HG03139 (cell line): ENCODE measurements at regions not wholly inside any gene's neighbourhood (a gene's known extent, or its start where the extent isn't known, plus 50 kb on each side); places are given as distances from the start of the nearest gene placed in this dataset.

Experiments used
- ATAC-seq: cut with Tn5 transposase; IDR thresholded peaks from one replicate; pipeline ENCODE4 v1.9.1; 2021; ENCODE audit not compliant: unreplicated experiment

DNA sequence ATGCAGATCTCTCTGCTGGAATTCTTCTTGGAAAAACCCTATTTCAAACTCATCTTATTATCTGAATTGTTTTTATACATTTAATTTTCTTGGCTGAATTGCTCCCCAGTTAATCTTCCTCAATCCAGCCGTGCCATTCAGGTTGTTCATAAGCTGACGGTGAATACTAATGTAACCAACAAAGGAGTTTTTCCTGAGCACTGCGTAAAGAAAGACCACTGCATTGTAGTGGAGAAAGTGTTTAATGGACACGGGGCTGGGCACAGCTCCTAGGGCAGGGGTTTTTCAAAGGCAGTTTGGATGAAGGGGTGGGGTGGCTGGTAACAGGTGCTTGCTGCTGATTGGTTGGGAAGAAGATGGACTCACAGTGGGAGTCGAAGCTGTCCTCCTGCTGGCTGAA, 820.3 kb downstream of the ADGRL2 start:
- no peak for ATAC-seq

DNA sequence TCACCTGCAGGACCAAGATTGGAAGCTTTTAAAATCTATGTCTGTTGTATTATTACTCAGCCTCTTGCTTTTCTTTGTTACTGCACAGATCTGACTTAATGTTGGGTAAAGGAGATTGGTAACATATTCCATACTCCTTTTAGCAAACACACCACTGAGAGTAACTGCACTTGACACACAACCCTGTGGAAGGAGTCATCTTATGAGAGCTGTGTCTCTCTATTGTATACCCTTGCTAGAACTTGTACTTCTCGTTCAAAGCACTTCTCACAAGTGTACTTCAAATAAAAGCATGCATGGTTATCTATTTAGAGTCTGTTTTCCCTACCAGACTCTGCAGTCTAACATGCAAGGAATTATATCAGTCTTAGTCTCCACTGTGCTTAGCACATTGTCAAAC, 813.4 kb downstream of the ADGRL2 start:
- ATAC-seq = no peak

DNA sequence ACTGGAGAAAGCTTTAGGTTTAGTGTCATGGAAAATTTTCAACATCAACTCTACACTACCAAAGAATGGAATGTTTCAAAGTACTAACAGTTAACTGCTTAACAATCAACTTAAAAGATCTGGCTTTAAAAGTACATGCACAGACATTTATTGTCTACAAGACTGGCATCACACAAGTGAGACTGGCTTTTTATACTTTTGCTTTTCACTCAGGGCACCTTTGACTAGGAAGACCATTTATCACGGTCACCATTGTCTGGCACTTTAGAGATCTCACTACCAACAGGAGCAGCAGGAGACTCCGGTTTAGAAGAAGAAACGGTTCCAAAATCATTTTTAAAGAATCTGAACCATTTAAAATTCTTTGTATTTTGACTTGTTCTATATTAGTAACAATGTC, 812.3 kb downstream of the ADGRL2 start:
- no peak for ATAC-seq

DNA sequence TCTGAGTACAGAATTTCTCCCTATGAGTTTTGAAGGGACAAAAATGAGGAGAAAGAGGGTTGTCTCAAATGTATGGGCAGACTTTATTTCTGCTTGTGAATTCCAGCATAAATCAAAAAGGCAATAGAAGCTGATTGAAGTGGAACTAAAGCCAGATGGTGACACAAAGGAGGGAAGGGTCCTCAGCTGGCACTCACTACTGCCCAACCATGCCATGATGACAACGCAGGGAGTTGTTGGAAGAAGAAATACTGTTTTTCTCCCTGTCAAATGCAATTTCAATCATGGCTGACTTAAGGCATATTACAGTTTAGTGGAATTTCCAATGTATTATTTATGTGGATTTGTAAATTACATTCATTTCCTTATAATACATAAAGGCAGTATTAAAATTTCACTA, 805.8 kb downstream of the ADGRL2 start:
- no peak for ATAC-seq

DNA sequence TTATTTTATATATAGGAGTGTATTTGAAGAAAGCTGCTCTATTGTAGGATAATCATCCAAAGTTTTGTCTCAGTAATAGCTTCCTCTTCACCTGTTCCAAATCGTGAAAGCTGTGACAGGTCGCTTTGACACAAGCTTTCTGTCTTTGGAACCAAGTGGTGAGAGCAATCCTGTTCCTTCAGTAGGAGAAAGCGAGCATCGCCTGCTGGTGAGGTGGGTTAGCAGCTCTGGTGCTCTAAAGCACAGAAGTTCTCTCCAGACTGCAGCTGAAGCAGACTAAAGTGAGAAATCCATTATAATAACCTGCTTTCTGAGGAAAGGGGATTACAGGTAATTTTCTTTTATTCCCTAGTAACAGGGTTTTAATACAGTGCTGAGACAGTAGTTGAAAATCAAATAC, 803.8 kb downstream of the ADGRL2 start:
- ATAC-seq = no peak

DNA sequence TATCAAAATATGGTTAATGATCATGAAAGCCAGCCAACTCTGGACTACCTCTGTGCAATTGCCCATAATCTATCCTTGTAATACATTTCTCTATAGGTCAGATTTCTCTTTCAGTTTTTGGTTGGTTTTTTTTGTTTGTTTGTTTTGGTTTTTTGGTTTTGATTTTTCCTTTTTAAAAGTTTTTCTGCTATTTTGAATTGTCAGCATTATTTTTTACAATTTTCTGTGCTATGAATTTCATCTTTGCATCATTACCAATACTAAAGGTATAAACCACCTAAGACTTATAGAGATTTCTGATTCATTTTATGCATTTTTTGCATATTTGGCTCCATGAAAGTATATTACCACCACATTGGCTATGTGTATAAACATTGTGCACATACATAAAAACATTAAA, 799.6 kb downstream of the ADGRL2 start:
- no peak for ATAC-seq

DNA sequence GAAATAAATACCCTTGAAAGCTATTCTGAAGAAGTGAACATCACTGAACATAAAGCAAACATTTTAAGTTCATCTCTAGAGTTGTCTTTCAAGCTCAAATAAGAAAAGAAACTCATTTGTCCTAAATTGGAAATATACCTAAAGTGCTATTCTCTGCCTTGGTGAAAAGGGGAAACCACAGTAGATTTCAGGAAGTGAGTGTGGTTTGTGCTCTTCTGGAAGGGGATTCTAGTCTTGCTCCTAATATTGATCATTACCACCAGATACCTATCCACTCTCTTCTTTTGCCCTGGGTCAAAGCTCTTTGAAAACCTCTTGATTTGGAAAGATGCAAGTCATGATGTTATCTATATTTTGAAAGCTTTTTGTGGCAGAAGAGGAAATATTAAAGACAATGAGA, 798.1 kb downstream of the ADGRL2 start:
- no peak for ATAC-seq

DNA sequence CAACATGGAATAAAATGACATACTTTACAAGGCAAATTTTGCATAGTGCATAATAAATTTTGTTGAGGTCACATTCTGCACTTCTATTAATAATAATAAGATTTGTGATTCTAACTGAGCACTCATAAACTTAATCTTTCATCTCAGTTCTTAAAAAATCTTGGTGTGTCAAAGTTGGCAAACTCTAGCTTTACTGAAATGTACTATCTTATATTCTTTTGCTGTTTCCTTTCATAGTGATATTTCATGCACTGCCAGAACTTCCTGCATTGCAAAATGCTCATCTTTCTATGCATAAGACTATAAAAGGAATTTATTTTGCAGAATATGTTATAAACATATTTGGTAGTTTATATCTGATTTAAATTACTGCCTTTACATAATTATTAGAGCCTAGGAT, 797.6 kb downstream of the ADGRL2 start:
- ATAC-seq = no peak

DNA sequence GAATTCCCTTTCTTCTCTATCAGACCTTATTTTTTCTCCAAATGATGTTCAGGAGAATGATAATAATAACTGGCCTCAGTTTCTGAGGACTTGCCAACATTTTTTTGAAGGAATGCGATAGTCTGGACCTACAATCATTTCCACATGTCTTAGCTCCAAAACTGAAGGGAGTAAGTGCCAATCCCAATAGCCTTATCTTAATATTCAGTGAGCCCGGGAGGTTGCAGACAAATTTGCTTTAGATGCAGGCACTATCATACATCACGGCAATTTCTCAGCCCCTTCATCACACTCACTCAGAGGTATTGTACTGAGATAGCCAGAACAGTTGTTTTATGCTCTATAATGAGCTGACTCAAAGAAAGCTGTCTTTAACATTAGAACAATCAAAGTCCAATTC, 796.9 kb downstream of the ADGRL2 start:
- no peak for ATAC-seq

DNA sequence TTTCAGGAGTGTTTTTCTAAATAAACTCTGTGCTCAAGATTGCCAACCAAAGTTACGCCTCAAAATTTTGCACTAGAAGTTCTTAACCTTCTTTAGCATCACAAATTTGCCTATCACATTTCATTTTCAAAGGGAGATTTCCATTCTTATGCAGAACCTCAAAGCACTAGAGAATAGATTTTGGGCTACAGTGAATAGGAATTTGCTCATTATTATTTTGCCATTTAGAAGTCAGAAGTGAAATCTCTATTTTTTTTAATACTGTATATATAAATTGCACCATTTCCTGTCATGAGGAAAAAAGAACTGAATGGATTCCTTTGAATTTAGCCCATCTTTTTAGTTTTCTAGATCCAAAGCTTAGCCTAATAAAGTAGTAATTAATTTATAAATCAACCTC, 796.4 kb downstream of the ADGRL2 start:
- ATAC-seq = no peak

DNA sequence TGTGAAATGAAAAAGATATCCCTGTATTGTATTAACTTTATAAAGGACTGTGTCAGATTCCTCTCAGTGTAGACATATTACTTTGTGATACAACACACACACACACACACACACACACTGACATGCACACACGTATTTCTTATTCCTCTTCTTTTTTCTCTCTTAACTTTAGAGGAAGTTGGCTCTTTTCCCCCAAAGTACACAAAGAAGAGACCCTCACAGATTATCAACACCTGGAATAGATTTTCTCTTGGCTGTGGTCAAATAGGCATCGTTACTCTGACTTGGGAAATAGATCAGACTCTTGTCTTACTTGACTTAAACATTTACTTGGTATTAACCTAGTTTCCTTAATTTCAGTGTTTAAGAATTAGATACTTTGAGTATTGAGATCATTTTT, 792.8 kb downstream of the ADGRL2 start:
- no peak for ATAC-seq

DNA sequence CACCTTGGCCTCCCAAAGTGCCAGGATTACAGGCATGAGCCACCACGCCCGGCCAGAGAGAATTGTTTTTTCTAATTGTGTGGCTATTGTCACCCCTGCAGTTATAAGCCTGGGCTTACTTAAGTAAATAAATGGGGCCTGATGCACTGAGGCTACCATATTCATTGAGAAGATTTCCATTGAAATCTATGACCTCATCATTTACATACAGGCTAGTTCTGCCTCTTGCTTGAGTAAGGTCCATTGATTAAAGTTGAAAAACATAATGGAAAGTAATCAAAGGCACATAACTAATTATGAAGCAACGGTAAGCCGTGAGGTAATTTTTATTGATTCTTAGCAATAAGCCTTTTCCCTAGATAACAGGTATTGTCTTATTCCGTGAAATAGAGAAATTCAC, 788.9 kb downstream of the ADGRL2 start:
- ATAC-seq = no peak

DNA sequence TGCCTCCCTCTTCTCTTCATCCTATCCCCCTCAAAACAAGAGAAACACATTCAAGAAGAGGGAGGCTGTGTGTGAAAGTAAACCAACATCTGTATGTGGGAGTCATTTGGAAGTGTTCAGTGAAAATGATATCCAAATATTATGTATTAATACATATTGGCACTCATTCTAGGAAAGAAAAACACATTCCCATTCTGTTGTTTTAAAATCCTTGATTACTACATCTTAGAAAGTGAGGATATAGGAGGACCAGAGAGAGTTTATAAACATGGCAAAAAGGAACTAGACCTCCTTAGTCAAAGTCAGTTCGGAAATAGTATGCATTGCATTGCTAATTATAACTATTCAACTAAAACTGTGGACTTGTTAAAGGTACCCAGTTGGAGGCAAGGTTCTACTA, 786.6 kb downstream of the ADGRL2 start:
- ATAC-seq = no peak

DNA sequence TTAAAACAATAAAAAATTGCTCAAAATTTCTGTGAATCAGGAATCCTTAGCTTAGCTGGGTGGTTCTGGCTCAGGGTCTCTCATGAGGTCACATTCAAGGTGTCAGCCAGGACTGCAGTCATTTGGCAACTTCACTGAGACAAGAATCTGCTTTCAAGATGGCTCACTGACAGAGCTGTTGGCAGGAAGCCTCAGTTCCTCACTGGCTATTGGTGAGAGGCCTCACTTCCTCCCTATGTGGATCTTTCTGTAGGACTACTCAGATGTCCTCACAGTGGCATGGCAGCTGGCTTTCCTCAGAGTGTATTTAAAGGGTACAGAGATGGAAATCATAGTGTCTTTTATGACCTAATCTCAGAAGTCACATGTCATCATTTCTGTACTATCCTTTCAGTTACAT, 785.7 kb downstream of the ADGRL2 start:
- no peak for ATAC-seq

DNA sequence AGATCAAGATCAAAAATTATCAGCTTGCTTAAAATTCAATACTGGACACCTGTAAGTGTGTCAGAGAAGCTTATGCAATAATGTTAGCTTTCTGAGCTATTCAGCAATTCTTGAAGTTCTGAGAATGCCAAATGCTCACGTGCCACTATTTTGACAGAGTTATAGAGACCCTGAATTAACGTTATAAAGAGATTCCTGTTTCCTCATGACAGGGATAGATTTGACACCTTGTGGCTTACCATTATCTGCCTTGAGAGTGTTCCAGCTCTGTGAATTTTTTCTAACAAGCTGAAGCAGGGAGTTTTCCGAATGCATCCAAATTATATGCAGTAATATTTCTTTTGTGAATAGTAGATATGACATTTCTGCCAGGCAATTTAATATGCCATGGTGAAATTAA, 781.6 kb downstream of the ADGRL2 start:
- ATAC-seq = no peak

DNA sequence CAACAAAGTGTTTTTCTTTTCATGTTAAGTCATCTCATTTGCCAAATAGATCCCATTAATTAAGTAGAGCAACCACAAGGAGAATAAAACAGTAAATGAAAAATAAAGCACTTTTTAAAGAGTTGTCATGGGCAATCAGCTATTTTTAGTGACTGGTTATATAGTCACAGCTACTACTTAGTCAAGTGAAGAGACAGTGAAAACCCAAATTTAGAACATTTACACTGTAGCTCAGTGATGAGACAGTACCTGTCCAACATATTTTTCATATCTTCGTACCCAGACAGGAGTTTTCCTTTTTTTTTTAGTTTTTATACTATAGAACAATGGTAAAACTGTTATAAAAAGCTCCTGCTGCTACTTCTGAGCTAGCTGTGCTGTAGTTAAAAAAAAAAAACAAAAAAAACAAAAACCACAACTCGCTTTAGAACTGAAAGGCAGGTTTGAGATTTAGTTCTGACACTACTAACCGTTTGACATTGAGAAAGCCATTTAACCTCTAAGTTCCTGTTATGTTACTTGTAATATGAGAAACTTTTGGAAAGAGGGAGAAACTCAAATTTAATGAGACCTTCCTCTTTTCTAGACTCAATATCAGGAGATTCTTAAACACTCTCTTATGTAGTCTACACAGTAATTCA, 777.5 kb downstream of the ADGRL2 start:
- no peak for ATAC-seq

DNA sequence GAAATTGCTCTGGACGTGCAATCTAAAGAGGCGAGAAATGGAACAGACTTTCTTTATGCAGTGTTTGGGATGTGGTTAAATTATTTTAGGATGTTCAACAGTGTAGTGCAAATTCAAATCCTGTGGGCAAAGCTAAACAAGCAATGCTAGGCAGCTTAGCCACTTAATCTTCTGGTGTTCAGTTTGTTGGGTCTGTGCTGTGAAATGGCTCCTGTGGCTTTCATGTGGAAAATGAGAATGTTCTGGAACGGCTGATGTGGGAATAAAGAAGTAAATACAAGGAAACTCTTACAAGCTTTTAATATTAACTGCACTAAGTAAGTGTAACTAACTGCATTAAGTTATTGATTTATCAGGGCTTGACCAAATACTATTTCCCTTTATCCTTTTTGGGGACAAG, 766.6 kb downstream of the ADGRL2 start:
- no peak for ATAC-seq

DNA sequence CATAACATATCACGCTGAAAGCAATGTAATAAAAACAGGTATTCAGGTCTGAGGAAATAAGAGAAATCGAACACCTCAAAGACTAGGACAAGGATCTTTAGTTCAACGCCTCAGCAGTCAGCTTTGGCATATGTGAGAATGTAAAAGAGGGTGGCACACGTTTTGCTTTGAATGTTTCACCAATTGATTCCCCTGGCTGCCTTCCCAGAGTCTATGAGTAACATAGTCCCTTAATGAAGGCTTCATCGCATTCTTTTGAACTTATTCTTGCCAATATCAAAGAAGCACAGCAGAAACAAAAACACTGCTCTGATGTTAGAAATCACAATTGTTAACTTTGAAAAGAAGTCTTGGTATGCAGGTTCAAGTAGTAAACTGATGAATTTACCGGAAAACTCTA, 764.8 kb downstream of the ADGRL2 start:
- no peak for ATAC-seq

DNA sequence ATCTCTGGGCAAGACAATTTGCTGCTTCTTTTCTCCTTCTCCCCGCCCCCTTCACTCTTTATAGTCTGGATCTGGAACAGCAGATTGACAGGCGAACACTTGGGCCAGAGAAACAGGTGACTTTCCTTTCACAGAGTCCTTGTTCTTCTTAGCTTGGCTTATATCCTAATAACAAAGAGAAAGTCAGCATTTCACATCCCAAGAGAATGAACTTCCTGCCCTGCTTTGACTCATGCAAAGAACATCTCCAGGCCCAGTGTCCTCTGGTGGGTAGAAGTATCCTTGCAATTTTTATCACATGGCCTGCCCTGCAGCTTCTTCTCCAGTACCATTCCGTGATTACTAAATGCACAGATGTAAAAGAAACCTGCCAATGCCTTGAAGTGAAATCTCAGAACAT, 764.4 kb downstream of the ADGRL2 start:
- no peak for ATAC-seq

DNA sequence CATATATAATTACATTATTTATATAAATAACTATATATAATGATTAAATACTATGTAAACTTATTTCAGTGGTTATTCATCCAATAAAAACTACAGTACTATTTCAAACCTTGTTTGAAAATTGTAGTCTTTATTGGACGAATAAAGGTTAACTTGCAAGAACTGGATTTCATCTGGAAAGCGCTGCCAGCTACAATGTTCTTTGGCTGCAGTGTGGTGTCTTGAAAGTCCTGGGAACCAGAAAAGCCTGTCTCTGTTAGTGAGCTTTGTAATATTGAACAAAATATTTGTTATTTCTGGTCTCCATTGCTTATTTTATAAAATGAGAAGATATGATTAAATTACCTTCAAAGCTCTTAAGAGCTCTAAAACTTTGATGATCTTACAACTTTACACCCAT, 763.6 kb downstream of the ADGRL2 start:
- ATAC-seq = no peak

DNA sequence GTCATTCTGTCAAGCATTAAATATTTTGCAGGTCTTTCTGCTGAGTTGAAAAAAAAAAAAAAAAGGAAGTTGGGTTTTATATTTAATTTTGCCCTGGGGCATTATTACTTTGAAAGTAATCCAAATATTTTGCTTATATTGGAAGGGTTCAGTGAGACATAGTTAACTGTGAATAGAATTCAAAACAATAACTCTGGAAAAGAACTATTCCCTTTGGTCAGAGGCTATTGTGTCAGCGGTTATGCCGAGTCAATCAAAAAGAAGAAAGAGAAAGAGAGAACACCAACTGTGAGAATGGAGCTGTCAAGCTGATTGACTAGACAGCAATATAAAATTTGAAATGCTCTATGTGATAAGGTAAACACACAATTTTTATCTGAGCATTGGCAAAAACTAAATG, 761.7 kb downstream of the ADGRL2 start:
- ATAC-seq = no peak

DNA sequence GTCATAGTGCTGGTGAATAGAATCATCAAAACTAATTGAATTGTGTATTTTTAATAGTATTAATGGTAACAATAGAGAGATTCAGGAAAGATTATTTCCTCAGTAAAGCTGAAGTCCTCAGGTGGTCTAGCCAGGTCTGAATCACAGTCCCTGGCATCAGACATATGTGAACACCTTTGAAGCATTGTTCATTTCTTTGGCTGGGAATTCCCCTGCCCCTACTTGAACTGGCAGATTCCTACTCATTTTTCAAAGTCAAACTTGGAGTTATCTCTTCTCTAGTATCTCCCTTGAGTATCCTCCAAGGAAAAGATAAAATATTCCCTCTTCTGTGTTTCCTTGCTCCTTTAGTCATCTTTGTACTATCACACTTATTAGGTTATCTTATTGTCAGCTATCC, 759.8 kb downstream of the ADGRL2 start:
- no peak for ATAC-seq

DNA sequence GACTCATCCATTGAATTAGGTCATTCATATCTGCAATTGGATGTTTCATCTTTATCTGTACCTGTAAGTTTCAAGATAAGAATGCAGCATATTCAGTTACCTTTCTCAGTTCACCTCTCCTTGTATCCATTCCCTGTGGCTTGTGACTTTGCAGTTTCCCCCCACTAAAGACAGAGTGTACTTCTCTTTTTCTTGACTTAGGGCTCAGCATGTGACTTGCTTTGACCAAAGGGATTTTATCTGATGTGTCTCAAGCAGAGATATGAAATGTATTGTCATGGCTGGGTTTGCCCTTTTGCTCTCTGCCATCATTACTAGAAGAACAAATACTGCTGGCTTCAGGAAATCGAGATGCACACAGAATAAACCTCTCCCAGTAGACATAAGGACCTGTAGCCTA, 754.8 kb downstream of the ADGRL2 start:
- ATAC-seq = no peak

DNA sequence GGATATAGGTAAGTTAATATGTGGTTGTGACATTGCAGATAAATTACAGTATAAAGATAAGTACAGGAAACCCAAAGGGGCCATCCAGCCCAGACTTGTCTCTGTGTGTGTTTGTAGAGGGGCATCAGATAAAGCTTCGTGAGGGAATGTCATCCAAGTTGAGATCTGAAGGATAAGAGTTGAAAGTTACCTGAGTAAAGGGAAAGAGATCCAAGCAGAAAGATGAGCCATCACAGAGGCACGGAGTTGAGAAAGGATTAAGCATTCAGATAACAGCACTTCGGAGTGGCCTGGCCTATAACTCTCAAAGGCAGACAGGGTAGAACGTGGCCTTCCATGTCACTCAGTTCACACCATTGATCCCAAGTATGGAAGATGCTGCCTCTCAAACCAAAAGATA, 749.1 kb downstream of the ADGRL2 start:
- no peak for ATAC-seq
